GM12865 (cell line): ENCODE measurements at regions not wholly inside any gene's neighbourhood (a gene's known extent, or its start where the extent isn't known, plus 50 kb on each side); places are given as distances from the start of the nearest gene placed in this dataset.

Experiments
- DNase-seq: peaks from one replicate; pipeline ENCODE4 v3.0.0; 2010; ENCODE audit warnings: low read depth
- H3K4me3 ChIP-seq: 2 replicates; pipeline ENCODE4 v1.5.1; 2011; ENCODE audit warnings: mild to moderate bottlenecking, low read depth, low read length, control low read depth
- CTCF ChIP-seq: IDR thresholded peaks from 2 replicates; pipeline ENCODE4 v1.5.1; 2011; ENCODE audit warnings: low read length, control low read depth, low read depth, inconsistent platforms; ENCODE audit not compliant: insufficient read depth; ENCODE audit errors: missing control alignments

- TF ChIP-seq CTCF, result no peak
- no peak overlapping the region for H3K4me3 ChIP-seq
- DNase-seq, result no peak
Observed at GRCh38 chr5:94027145-94027544, 285.7 kb upstream of the POU5F2 start.

GRCh38 chr5:94025788-94026473 is 284.5 kb upstream of the POU5F2 start:
- H3K4me3 ChIP-seq, result no peak overlapping the region
- DNase-seq, result no peak
- TF ChIP-seq CTCF, result no peak

DNA sequence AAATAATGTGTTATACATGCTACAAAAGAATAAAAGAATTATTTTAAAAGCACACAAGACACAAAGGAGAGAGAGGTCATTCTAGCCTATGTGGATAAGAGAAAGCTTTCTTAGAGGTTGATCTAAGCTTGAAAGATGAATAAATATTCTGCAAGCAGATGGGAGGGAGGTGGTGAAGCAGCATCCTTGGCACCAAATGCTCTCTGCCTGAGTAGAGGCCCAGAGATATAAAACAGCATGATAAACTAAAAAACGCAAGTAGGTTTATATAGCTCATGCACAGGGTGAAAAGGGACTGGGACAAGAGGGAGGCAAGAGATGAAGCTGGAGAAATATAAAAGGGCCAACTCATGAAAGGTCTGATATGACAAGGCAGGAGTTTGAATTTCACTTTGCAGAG is 283.2 kb upstream of the POU5F2 start:
- no peak for DNase-seq
- no peak for TF ChIP-seq CTCF
- no peak overlapping the region for H3K4me3 ChIP-seq

GRCh38 chr5:94024101-94024500 is 282.7 kb upstream of the POU5F2 start:
- H3K4me3 ChIP-seq, result no peak overlapping the region
- TF ChIP-seq CTCF, result no peak
- no peak for DNase-seq

- H3K4me3 ChIP-seq, result no peak overlapping the region
- no peak for TF ChIP-seq CTCF
- DNase-seq, result no peak
Observed at GRCh38 chr5:94021246-94021645, 279.8 kb upstream of the POU5F2 start.

- no peak overlapping the region for H3K4me3 ChIP-seq
Observed at GRCh38 chr5:94017579-94017978, 276.2 kb upstream of the POU5F2 start.

More at GRCh38 chr5:94017579-94017978, 276.2 kb upstream of the POU5F2 start:
- no peak for TF ChIP-seq CTCF
- no peak for DNase-seq
